HepG2 (cell line): ENCODE measurements at regions not wholly inside any gene's neighbourhood (a gene's known extent, or its start where the extent isn't known, plus 50 kb on each side); places are given as distances from the start of the nearest gene placed in this dataset.

ENCODE experiments used
- CEBPZ ChIP-seq: IDR thresholded peaks from 2 replicates; pipeline ENCODE4 v1.6.1; 2012; ENCODE audit warnings: low read length, improper control_type of control experiment
- JARID2 ChIP-seq: sonication (generic); formaldehyde crosslinking; IDR thresholded peaks from 2 replicates; pipeline ENCODE4 v1.8.1; 2023; ENCODE audit warnings: missing genetic modification reagents, inconsistent platforms; ENCODE audit not compliant: insufficient replicate concordance
- KDM2A ChIP-seq: sonication (generic); formaldehyde crosslinking; IDR thresholded peaks from 2 replicates; pipeline ENCODE4 v1.4.0; 2020; ENCODE audit warnings: low read depth, missing genetic modification reagents, borderline replicate concordance
- NCOA1 ChIP-seq: sonication (generic); formaldehyde crosslinking; IDR thresholded peaks from 2 replicates; pipeline ENCODE4 v1.9.0; 2021; ENCODE audit warnings: missing genetic modification reagents
- NFAT5 ChIP-seq: sonication (generic); formaldehyde crosslinking; IDR thresholded peaks from 2 replicates; pipeline ENCODE4 v1.4.0; 2020; ENCODE audit warnings: missing genetic modification reagents
- NFIC ChIP-seq: IDR thresholded peaks from 2 replicates; pipeline ENCODE4 v1.6.1; 2012; ENCODE audit warnings: mild to moderate bottlenecking, low read length, inconsistent platforms
- NFRKB ChIP-seq: fragments of 450-650 bp; IDR thresholded peaks from 2 replicates; pipeline ENCODE4 v1.6.1; 2017
- PRDM4 ChIP-seq: sonication (generic); formaldehyde crosslinking; IDR thresholded peaks from 2 replicates; pipeline ENCODE4 v1.9.0; 2021; ENCODE audit warnings: missing genetic modification reagents, borderline replicate concordance
- SAFB2 ChIP-seq: sonication (generic); formaldehyde crosslinking; IDR thresholded peaks from 2 replicates; pipeline ENCODE4 v1.5.1; 2020; ENCODE audit warnings: missing genetic modification reagents, low read depth, mild to moderate bottlenecking, borderline replicate concordance
- SRSF4 ChIP-seq: fragments of 200-400 bp; formaldehyde crosslinking; IDR thresholded peaks from one replicate; pipeline ENCODE4 v1.6.1; 2018; ENCODE audit warnings: mild to moderate bottlenecking, low read depth, low read length, moderate library complexity; ENCODE audit not compliant: poor library complexity, severe bottlenecking
- ZNF496 ChIP-seq: sonication (generic); formaldehyde crosslinking; IDR thresholded peaks from 2 replicates; pipeline ENCODE4 v1.8.1; 2023; ENCODE audit warnings: mild to moderate bottlenecking, moderate library complexity, missing genetic modification reagents; ENCODE audit not compliant: insufficient replicate concordance
- ZNF883 ChIP-seq: sonication (generic); formaldehyde crosslinking; IDR thresholded peaks from 2 replicates; pipeline ENCODE4 v1.5.1; 2020; ENCODE audit warnings: mild to moderate bottlenecking, missing genetic modification reagents; ENCODE audit errors: not compliant biosample characterization

- TF ChIP-seq NFAT5 (CRISPR knock-in tag) (no peak), SRSF4 (no peak), NFRKB (no peak), ZNF883 (CRISPR knock-in tag) (no peak), NFIC (no peak), KDM2A (CRISPR knock-in tag) (no peak), PRDM4 (CRISPR knock-in tag) (no peak), NCOA1 (CRISPR knock-in tag) (no peak), ZNF496 (no peak), CEBPZ (no peak), JARID2 (no peak), SAFB2 (no peak)
Measured at GRCh38 chr3:146770301-146770700, 165.2 kb upstream of the PLSCR5 start (continued).
